ENCODE measurements at regions not wholly inside any gene's neighbourhood (a gene's known extent, or its start where the extent isn't known, plus 50 kb on each side); places are given as distances from the start of the nearest gene placed in this dataset.

DNA sequence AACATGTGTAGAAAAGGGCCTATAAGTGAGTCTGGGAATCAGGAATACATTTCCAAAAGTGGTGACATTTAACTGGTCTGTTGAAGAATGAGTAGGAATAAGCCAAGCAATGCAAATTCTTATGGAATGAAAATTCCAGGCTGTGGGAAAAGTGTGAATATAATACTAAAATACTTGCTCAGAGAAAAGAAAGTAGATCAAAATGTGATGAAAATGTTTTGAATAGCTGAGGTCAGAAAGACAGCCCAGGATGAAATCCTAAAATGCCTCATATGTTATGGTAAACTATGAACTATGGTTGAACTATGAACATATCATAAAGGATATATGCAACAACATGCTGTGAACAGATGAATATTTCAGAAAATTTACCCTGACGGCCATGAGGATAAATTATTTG is 688.3 kb upstream of the FAT3 start:
- TF ChIP-seq, protein P1, sequence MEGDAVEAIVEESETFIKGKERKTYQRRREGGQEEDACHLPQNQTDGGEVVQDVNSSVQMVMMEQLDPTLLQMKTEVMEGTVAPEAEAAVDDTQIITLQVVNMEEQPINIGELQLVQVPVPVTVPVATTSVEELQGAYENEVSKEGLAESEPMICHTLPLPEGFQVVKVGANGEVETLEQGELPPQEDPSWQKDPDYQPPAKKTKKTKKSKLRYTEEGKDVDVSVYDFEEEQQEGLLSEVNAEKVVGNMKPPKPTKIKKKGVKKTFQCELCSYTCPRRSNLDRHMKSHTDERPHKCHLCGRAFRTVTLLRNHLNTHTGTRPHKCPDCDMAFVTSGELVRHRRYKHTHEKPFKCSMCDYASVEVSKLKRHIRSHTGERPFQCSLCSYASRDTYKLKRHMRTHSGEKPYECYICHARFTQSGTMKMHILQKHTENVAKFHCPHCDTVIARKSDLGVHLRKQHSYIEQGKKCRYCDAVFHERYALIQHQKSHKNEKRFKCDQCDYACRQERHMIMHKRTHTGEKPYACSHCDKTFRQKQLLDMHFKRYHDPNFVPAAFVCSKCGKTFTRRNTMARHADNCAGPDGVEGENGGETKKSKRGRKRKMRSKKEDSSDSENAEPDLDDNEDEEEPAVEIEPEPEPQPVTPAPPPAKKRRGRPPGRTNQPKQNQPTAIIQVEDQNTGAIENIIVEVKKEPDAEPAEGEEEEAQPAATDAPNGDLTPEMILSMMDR (IDR thresholded peaks at IDR 0.05), result no peak
- TF ChIP-seq SIN3A (IDR thresholded peaks at IDR 0.05; ENCODE audit: borderline replicate concordance, insufficient read depth, low read depth, low read length), result no peak
- TF ChIP-seq, protein P2, sequence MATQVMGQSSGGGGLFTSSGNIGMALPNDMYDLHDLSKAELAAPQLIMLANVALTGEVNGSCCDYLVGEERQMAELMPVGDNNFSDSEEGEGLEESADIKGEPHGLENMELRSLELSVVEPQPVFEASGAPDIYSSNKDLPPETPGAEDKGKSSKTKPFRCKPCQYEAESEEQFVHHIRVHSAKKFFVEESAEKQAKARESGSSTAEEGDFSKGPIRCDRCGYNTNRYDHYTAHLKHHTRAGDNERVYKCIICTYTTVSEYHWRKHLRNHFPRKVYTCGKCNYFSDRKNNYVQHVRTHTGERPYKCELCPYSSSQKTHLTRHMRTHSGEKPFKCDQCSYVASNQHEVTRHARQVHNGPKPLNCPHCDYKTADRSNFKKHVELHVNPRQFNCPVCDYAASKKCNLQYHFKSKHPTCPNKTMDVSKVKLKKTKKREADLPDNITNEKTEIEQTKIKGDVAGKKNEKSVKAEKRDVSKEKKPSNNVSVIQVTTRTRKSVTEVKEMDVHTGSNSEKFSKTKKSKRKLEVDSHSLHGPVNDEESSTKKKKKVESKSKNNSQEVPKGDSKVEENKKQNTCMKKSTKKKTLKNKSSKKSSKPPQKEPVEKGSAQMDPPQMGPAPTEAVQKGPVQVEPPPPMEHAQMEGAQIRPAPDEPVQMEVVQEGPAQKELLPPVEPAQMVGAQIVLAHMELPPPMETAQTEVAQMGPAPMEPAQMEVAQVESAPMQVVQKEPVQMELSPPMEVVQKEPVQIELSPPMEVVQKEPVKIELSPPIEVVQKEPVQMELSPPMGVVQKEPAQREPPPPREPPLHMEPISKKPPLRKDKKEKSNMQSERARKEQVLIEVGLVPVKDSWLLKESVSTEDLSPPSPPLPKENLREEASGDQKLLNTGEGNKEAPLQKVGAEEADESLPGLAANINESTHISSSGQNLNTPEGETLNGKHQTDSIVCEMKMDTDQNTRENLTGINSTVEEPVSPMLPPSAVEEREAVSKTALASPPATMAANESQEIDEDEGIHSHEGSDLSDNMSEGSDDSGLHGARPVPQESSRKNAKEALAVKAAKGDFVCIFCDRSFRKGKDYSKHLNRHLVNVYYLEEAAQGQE (IDR thresholded peaks at IDR 0.05; ENCODE audit: insufficient read depth in 1 of 2, low read depth in 2 of 2, low read length in 1 of 2), result no peak
- no peak for TF ChIP-seq POLR2AphosphoS5 (IDR thresholded peaks at IDR 0.05; ENCODE audit: low read depth, low read length)
- TF ChIP-seq TCF7L2 (IDR thresholded peaks at IDR 0.05; ENCODE audit: low read depth, low read length), result no peak
